ENCODE measurements at regions not wholly inside any gene's neighbourhood (a gene's known extent, or its start where the extent isn't known, plus 50 kb on each side); places are given as distances from the start of the nearest gene placed in this dataset.

- TF ChIP-seq EZH2 (IDR thresholded peaks at IDR 0.05; ENCODE audit: borderline replicate concordance, insufficient read depth, low read depth, low read length, poor library complexity, severe bottlenecking) (no peak), CTCF (IDR thresholded peaks at IDR 0.05) (no peak)
Observed at GRCh38 chr6:105831311-105832097, 254.6 kb upstream of the PRDM1 start.
